IMR-90 (cell line): ENCODE measurements at regions not wholly inside any gene's neighbourhood (a gene's known extent, or its start where the extent isn't known, plus 50 kb on each side); places are given as distances from the start of the nearest gene placed in this dataset.

Source experiments
- CEBPB ChIP-seq: IDR thresholded peaks from 2 replicates; pipeline ENCODE4 v1.6.1; 2012; ENCODE audit warnings: low read depth, low read length, improper control_type of control experiment
- CTCF ChIP-seq: conservative IDR thresholded peaks from 2 replicates; pipeline ENCODE4 v1.5.1; 2012; ENCODE audit warnings: mild to moderate bottlenecking, low read depth, low read length, improper control_type of control experiment
- ELK1 ChIP-seq: fragments of 150-350 bp; IDR thresholded peaks from 2 replicates; pipeline ENCODE4 v1.6.1; 2016; ENCODE audit warnings: low read depth, mild to moderate bottlenecking, low read length, moderate library complexity, borderline replicate concordance
- FOS ChIP-seq: fragments of 150-350 bp; IDR thresholded peaks from 2 replicates; pipeline ENCODE4 v1.6.1; 2016; ENCODE audit warnings: low read depth, low read length
- MAFK ChIP-seq: IDR thresholded peaks from 2 replicates; pipeline ENCODE4 v1.6.1; 2012; ENCODE audit warnings: low read depth, low read length, improper control_type of control experiment
- MAZ ChIP-seq: IDR thresholded peaks from 2 replicates; pipeline ENCODE4 v1.6.1; 2012; ENCODE audit warnings: low read depth, mild to moderate bottlenecking, low read length, improper control_type of control experiment, moderate library complexity, borderline replicate concordance
- MXI1 ChIP-seq: IDR thresholded peaks from 2 replicates; pipeline ENCODE4 v1.6.1; 2012; ENCODE audit warnings: low read depth, mild to moderate bottlenecking, low read length, moderate library complexity, borderline replicate concordance
- NFE2L2 ChIP-seq: fragments of 150-350 bp; IDR thresholded peaks from 2 replicates; pipeline ENCODE4 v1.6.1; 2016; ENCODE audit warnings: low read depth, mild to moderate bottlenecking, low read length
- POLR2A ChIP-seq: IDR thresholded peaks from 2 replicates; pipeline ENCODE4 v1.6.1; 2012; ENCODE audit warnings: mild to moderate bottlenecking, low read depth, low read length
- RAD21 ChIP-seq: IDR thresholded peaks from 2 replicates; pipeline ENCODE4 v1.6.1; 2012; ENCODE audit warnings: low read length, improper control_type of control experiment
- RCOR1 ChIP-seq: IDR thresholded peaks from 2 replicates; pipeline ENCODE4 v1.6.1; 2012; ENCODE audit warnings: mild to moderate bottlenecking, low read length, improper control_type of control experiment; ENCODE audit not compliant: insufficient replicate concordance
- RFX5 ChIP-seq: IDR thresholded peaks from 2 replicates; pipeline ENCODE4 v1.8.0; 2012; ENCODE audit warnings: low read depth, mild to moderate bottlenecking, low read length, moderate library complexity
- USF2 ChIP-seq: fragments of 150-350 bp; IDR thresholded peaks from 2 replicates; pipeline ENCODE4 v1.6.1; 2017; ENCODE audit warnings: mild to moderate bottlenecking, antibody characterized with exemption, low read length, low read depth

GRCh38 chr14:53861781-53862180 lies 94.8 kb downstream of the BMP4 start:
- no peak for TF ChIP-seq CTCF
- no peak for TF ChIP-seq MXI1
- TF ChIP-seq MAZ, result no peak
- no peak for TF ChIP-seq USF2
- TF ChIP-seq FOS, result no peak
- TF ChIP-seq POLR2A, result no peak
- TF ChIP-seq CEBPB, result no peak
- no peak for TF ChIP-seq RFX5
- no peak for TF ChIP-seq RCOR1
- no peak for TF ChIP-seq RAD21
- TF ChIP-seq ELK1, result no peak
- no peak for TF ChIP-seq MAFK
- TF ChIP-seq NFE2L2, result no peak
